ENCODE measurements at regions not wholly inside any gene's neighbourhood (a gene's known extent, or its start where the extent isn't known, plus 50 kb on each side); places are given as distances from the start of the nearest gene placed in this dataset.

DNA sequence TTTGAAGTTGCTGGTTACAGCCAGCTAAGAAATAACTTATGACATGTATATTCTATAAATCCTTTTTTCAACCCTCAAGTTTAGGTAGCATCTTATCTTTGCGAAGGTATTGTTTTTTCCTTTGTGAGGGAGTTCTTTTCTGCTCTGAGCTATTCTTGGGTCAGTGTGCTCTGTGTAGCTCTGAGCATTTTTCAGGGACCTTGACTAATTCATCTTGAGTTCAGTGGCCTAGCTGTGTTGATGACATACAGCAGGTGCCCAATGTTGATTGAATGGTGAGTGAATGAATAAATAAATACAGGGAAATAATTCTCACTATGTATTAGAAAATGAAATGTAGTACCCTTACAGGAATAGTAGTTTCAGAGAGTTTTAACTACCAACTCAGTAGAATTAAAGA is 335.3 kb downstream of the IL20RB start:
- TF ChIP-seq SUZ12 (IDR thresholded peaks at IDR 0.05) (no peak), FOXK2 (IDR thresholded peaks at IDR 0.05) (no peak), NFRKB (IDR thresholded peaks at IDR 0.05) (no peak), SP1 (IDR thresholded peaks at IDR 0.05) (no peak), ELF4 (IDR thresholded peaks at IDR 0.05) (no peak), BHLHE40 (IDR thresholded peaks at IDR 0.05; ENCODE audit: borderline replicate concordance) (no peak), FOXA1 (IDR thresholded peaks at IDR 0.05) (no peak), ARNT (IDR thresholded peaks at IDR 0.05) (no peak), HDGF (IDR thresholded peaks at IDR 0.05; ENCODE audit: borderline replicate concordance) (no peak), CTBP1 (IDR thresholded peaks at IDR 0.05; ENCODE audit: borderline replicate concordance) (no peak)
- TF ChIP-seq, protein P1, sequence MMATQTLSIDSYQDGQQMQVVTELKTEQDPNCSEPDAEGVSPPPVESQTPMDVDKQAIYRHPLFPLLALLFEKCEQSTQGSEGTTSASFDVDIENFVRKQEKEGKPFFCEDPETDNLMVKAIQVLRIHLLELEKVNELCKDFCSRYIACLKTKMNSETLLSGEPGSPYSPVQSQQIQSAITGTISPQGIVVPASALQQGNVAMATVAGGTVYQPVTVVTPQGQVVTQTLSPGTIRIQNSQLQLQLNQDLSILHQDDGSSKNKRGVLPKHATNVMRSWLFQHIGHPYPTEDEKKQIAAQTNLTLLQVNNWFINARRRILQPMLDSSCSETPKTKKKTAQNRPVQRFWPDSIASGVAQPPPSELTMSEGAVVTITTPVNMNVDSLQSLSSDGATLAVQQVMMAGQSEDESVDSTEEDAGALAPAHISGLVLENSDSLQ (IDR thresholded peaks at IDR 0.05): no peak

Data from HEK293T (cell line).